H1 (cell line): ENCODE measurements at regions not wholly inside any gene's neighbourhood (a gene's known extent, or its start where the extent isn't known, plus 50 kb on each side); places are given as distances from the start of the nearest gene placed in this dataset.

ENCODE experiments used
- CTCF ChIA-PET: fragments of 300-600 bp; sonication (Branson Sonifier 250); formaldehyde crosslinking; loops from one replicate; lab custom pipeline; 2021; ENCODE audit not compliant: partially characterized antibody; lab: Charles Lee
- POLR2A ChIA-PET: fragments of 300-600 bp; sonication (Branson Sonifier 250); formaldehyde crosslinking; loops from one replicate; lab custom pipeline; 2021; ENCODE audit warnings: inconsistent platforms; ENCODE audit not compliant: partially characterized antibody; lab: Charles Lee
- DNase-seq, 2 experiments: peaks; one replicate each; pipeline versions ENCODE4 v3.0.0 to v3.0.0-alpha.2; 2010 to 2022; ENCODE audit warnings: low spot score in 2 of 2, low read depth in 1 of 2, mixed read lengths in 1 of 2
- FAIRE-seq: peaks from 2 replicates; lab custom pipeline; 2011; peaks lifted over from hg19 to GRCh38; lab: Jason Lieb, UNC
- H2AFZ ChIP-seq: 2 replicates; pipeline ENCODE4 v1.8.1; 2012; ENCODE audit warnings: low read length, inconsistent platforms
- H2AK5ac ChIP-seq: 2 replicates; pipeline ENCODE4 v1.6.1; 2013; ENCODE audit warnings: low read depth, low read length
- H2BK120ac ChIP-seq: replicated peaks from 2 replicates; pipeline ENCODE3; 2013; ENCODE audit warnings: low read depth, low read length, inconsistent platforms
- H2BK12ac ChIP-seq: 2 replicates; pipeline ENCODE4 v1.6.1; 2013; ENCODE audit warnings: low read depth, low read length
- H2BK15ac ChIP-seq: 2 replicates; pipeline ENCODE4 v1.6.1; 2013; ENCODE audit warnings: low read length
- H2BK20ac ChIP-seq: 2 replicates; pipeline ENCODE4 v1.6.1; 2013; ENCODE audit warnings: low read length
- H2BK5ac ChIP-seq: 2 replicates; pipeline ENCODE4 v1.6.1; 2013; ENCODE audit warnings: low read depth, low read length
- H3K14ac ChIP-seq: 2 replicates; pipeline ENCODE4 v1.6.1; 2013; ENCODE audit warnings: inconsistent platforms; ENCODE audit not compliant: insufficient read length
- H3K18ac ChIP-seq: 2 replicates; pipeline ENCODE4 v1.6.1; 2013; ENCODE audit warnings: low read length; ENCODE audit errors: extremely low read depth
- H3K23ac ChIP-seq: 2 replicates; pipeline ENCODE4 v1.6.1; 2013; ENCODE audit warnings: inconsistent platforms; ENCODE audit not compliant: insufficient read length
- H3K23me2 ChIP-seq: 2 replicates; pipeline ENCODE4 v1.6.1; 2013; ENCODE audit warnings: low read depth, low read length
- H3K27ac ChIP-seq: 2 replicates; pipeline ENCODE4 v1.6.1; 2011; ENCODE audit warnings: low read depth, low read length, inconsistent platforms
- H3K27me3 ChIP-seq, 4 experiments: replicated peaks in 1 of 4; 1 replicate in 1 of 4; 2 replicates in 3 of 4; pipeline versions ENCODE4 v1.6.1 to v1.8.1; 2011 to 2013; ENCODE audit warnings: low read length in 3 of 4, mild to moderate bottlenecking in 3 of 4, inconsistent platforms in 2 of 4, mixed read lengths in 2 of 4, moderate library complexity in 1 of 4; ENCODE audit not compliant: control insufficient read depth in 3 of 4, insufficient read depth in 3 of 4; ENCODE audit errors: extremely low read depth in 1 of 4
- H3K36me3 ChIP-seq, 4 experiments: 2 replicates each; pipeline versions ENCODE4 v1.6.1 to v1.8.1; 2011 to 2013; ENCODE audit warnings: mild to moderate bottlenecking in 4 of 4, low read length in 3 of 4, moderate library complexity in 2 of 4, control low read depth in 1 of 4, inconsistent platforms in 1 of 4; ENCODE audit not compliant: insufficient read depth in 4 of 4, control insufficient read depth in 2 of 4
- H3K4ac ChIP-seq: replicated peaks from 2 replicates; pipeline ENCODE3; 2013; ENCODE audit warnings: low read length, low read depth, mixed read lengths, inconsistent platforms; ENCODE audit not compliant: insufficient read length
- H3K4me1 ChIP-seq, 4 experiments: replicated peaks in 1 of 4; 1 replicate in 1 of 4; 2 replicates in 3 of 4; pipeline versions ENCODE4 v1.6.1 to v1.8.1; 2011 to 2013; ENCODE audit warnings: low read length in 3 of 4, inconsistent platforms in 2 of 4, mixed read lengths in 1 of 4; ENCODE audit not compliant: insufficient read depth in 4 of 4, control insufficient read depth in 3 of 4
- H3K4me2 ChIP-seq, 2 experiments: 2 replicates each; pipeline versions ENCODE4 v1.6.1 to v1.8.1; 2011 to 2013; ENCODE audit warnings: low read depth in 2 of 2, low read length in 2 of 2, control low read depth in 1 of 2, inconsistent platforms in 1 of 2, mild to moderate bottlenecking in 1 of 2; ENCODE audit not compliant: insufficient read depth in 1 of 2
- H3K4me3 ChIP-seq, 4 experiments: fragments of 200-600, 300-600 bp in 1 of 4; sonication (generic), shearing (Covaris generic), sonication (Bioruptor Twin) in 1 of 4; 2 replicates each; pipeline versions ENCODE4 v1.5.1 to v1.8.1; 2011 to 2016; ENCODE audit warnings: low read length in 4 of 4, low read depth in 3 of 4, control low read depth in 2 of 4, inconsistent platforms in 2 of 4, mild to moderate bottlenecking in 2 of 4, mixed read lengths in 1 of 4, moderate library complexity in 1 of 4; ENCODE audit not compliant: insufficient read depth in 2 of 4; ENCODE audit errors: extremely low read depth in 1 of 4
- H3K56ac ChIP-seq: replicated peaks from 2 replicates; pipeline ENCODE3; 2013; ENCODE audit warnings: low read depth, mild to moderate bottlenecking, mixed read lengths, low read length, inconsistent platforms; ENCODE audit not compliant: insufficient read length
- H3K79me1 ChIP-seq: 2 replicates; pipeline ENCODE4 v1.6.1; 2013; ENCODE audit warnings: low read depth, low read length, control low read depth
- H3K79me2 ChIP-seq, 2 experiments: 2 replicates each; pipeline versions ENCODE4 v1.6.1 to v1.8.1; 2012 to 2013; ENCODE audit warnings: low read length in 2 of 2, mild to moderate bottlenecking in 2 of 2, inconsistent platforms in 1 of 2; ENCODE audit not compliant: insufficient read depth in 2 of 2, control insufficient read depth in 1 of 2
- H3K9ac ChIP-seq, 4 experiments: replicated peaks in 1 of 4; 1 replicate in 1 of 4; 2 replicates in 3 of 4; pipeline versions ENCODE4 v1.6.1 to v1.8.1; 2011 to 2013; ENCODE audit warnings: low read depth in 3 of 4, low read length in 3 of 4, control low read depth in 2 of 4, mild to moderate bottlenecking in 2 of 4, moderate library complexity in 2 of 4, inconsistent platforms in 1 of 4; ENCODE audit errors: extremely low read depth in 1 of 4
- H3K9me3 ChIP-seq, 2 experiments: 2 replicates each; pipeline versions ENCODE4 v1.6.1 to v1.8.1; 2012 to 2013; ENCODE audit warnings: mild to moderate bottlenecking in 2 of 2, moderate library complexity in 2 of 2, control low read depth in 1 of 2, inconsistent platforms in 1 of 2, low read depth in 1 of 2, low read length in 1 of 2, mixed read lengths in 1 of 2; ENCODE audit not compliant: insufficient read depth in 2 of 2
- H4K20me1 ChIP-seq, 2 experiments: replicated peaks in 1 of 2; 2 replicates each; pipeline versions ENCODE3 to v1.8.1; 2011 to 2013; ENCODE audit warnings: inconsistent platforms in 2 of 2, low read length in 2 of 2, mild to moderate bottlenecking in 1 of 2; ENCODE audit not compliant: insufficient read depth in 2 of 2, control insufficient read depth in 1 of 2
- H4K5ac ChIP-seq: 2 replicates; pipeline ENCODE4 v1.6.1; 2013; ENCODE audit warnings: low read length, low read depth, mixed read lengths, inconsistent platforms; ENCODE audit not compliant: insufficient read length
- H4K8ac ChIP-seq: 2 replicates; pipeline ENCODE4 v1.8.0; 2013; ENCODE audit warnings: mild to moderate bottlenecking, moderate library complexity, low read length, inconsistent platforms; ENCODE audit not compliant: insufficient read depth; ENCODE audit errors: extremely low read depth
- H4K91ac ChIP-seq: replicated peaks from 2 replicates; pipeline ENCODE3; 2013; ENCODE audit warnings: low read length, mixed read lengths, inconsistent platforms; ENCODE audit not compliant: insufficient read length
- EZH2 ChIP-seq: fragments of 200-600 bp; sonication (generic); IDR thresholded peaks from 2 replicates; pipeline ENCODE4 v1.7.1; 2012; ENCODE audit warnings: low read depth, mild to moderate bottlenecking, moderate library complexity, low read length, inconsistent platforms; ENCODE audit not compliant: severe bottlenecking
- JUND ChIP-seq: IDR thresholded peaks from 2 replicates; pipeline ENCODE4 v1.6.1; 2011; ENCODE audit warnings: mild to moderate bottlenecking, improper control_type of control experiment, low read length
- PHF8 ChIP-seq: fragments of 200-600 bp; sonication (generic); conservative IDR thresholded peaks from 2 replicates; pipeline ENCODE4 v1.7.1; 2012; ENCODE audit warnings: low read depth, mild to moderate bottlenecking, inconsistent platforms, low read length, moderate library complexity
- SIX5 ChIP-seq: IDR thresholded peaks from 2 replicates; pipeline ENCODE4 v1.6.1; 2011; ENCODE audit warnings: mild to moderate bottlenecking, low read depth, low read length
- SP1 ChIP-seq: IDR thresholded peaks from 2 replicates; pipeline ENCODE4 v1.6.1; 2011; ENCODE audit warnings: low read depth, low read length
- TBP ChIP-seq: IDR thresholded peaks from 2 replicates; pipeline ENCODE4 v1.6.1; 2011; ENCODE audit warnings: low read depth, low read length, improper control_type of control experiment
- YY1 ChIP-seq: IDR thresholded peaks from 2 replicates; pipeline ENCODE4 v1.6.1; 2011; ENCODE audit warnings: low read depth, mild to moderate bottlenecking, low read length
- WGBS, 2 experiments: shearing (Covaris generic) in 1 of 2; methylation state at CpG; one replicate each; pipeline versions ENCODE4 v1.1.6 to v1.1.7; 2013 to 2015; ENCODE audit warnings: low lambda C conversion rate in 2 of 2, mixed read lengths in 2 of 2, inconsistent platforms in 1 of 2, low coverage in 1 of 2, missing lambda C conversion rate in 1 of 2; ENCODE audit not compliant: insufficient replicate concordance in 2 of 2, insufficient coverage in 1 of 2, insufficient read length in 1 of 2; ENCODE audit errors: extremely low coverage in 1 of 2, missing lambda C conversion rate in 1 of 2; 5-methylcytosine and 5-hydroxymethylcytosine counted together
- TF ChIP-seq, protein P1 (sequence below): IDR thresholded peaks from 2 replicates; pipeline ENCODE4 v1.6.1; 2012; ENCODE audit warnings: inconsistent platforms

DNA sequence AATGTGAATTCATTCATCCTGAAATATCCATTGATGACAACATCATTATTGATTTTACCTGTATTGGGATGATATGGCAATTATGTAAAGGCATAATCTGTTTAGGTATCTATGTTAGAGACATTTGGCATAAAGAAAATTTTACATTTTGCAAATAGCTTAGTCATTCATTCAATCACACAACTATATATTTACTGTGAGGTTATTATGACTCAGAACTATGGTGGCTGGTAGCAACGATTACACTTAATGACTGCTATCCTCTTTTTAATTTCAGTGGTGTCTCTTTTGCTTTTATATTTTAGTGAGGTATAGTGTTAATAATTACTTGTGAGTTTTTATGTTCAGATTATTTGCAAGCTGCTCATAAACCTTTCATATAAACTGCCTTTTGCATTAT is 955.9 kb downstream of the SLITRK6 start:
- DNase-seq (no peak), FAIRE-seq (no peak)
- H3K14ac ChIP-seq: no peak overlapping the region
- H3K79me1 ChIP-seq: no peaks in the 10 kb centered on the region
- ChIA-PET CTCF (interaction anchor here (1.5 to 2.1 kb wide), 2 partner anchors 11 to 23 kb away, joined by 4 to 6 read pairs; no protein-coding TSS in a partner anchor), POLR2A (no interaction called here)
- no peak overlapping the region for H3K9ac ChIP-seq
- no peak overlapping the region for H3K4ac ChIP-seq
- H3K79me2 ChIP-seq: no peaks in the 10 kb centered on the region
- H3K23ac ChIP-seq: no peak overlapping the region
- no peaks in the 10 kb centered on the region for H3K27me3 ChIP-seq
- H3K4me1 ChIP-seq: no peaks in the 10 kb centered on the region
- no peaks in the 10 kb centered on the region for H3K36me3 ChIP-seq
- H2AK5ac ChIP-seq: no peak overlapping the region
- 94% methylated on average over 1 of the region's 1 CpG; no CpG with 5 or more reads in 1 of the 2 experiments for WGBS, 2 experiments
- H2BK12ac ChIP-seq: no peak overlapping the region
- H2BK120ac ChIP-seq: no peak overlapping the region
- no peak overlapping the region for H3K27ac ChIP-seq
- H3K4me2 ChIP-seq: no peak overlapping the region
- H4K91ac ChIP-seq: no peak overlapping the region
- no peaks in the 10 kb centered on the region for H4K20me1 ChIP-seq
- H4K8ac ChIP-seq: no peak overlapping the region
- H2BK20ac ChIP-seq: no peak overlapping the region
- no peak overlapping the region for H3K18ac ChIP-seq
- no peaks in the 10 kb centered on the region for H3K23me2 ChIP-seq
- H3K4me3 ChIP-seq: no peak overlapping the region
- H2BK15ac ChIP-seq: no peak overlapping the region
- H3K56ac ChIP-seq: no peak overlapping the region
- no peak overlapping the region for H2AFZ ChIP-seq
- no peaks in the 10 kb centered on the region for H3K9me3 ChIP-seq
- no peak overlapping the region for H4K5ac ChIP-seq
- H2BK5ac ChIP-seq: no peak overlapping the region
- TF ChIP-seq SP1 (no peak), PHF8 (no peak), SIX5 (no peak), EZH2 (no peak), TBP (no peak), YY1 (no peak), JUND (no peak)
- TF ChIP-seq, protein P1, sequence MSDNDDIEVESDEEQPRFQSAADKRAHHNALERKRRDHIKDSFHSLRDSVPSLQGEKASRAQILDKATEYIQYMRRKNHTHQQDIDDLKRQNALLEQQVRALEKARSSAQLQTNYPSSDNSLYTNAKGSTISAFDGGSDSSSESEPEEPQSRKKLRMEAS: no peak
